H9 (cell line): ENCODE measurements at regions not wholly inside any gene's neighbourhood (a gene's known extent, or its start where the extent isn't known, plus 50 kb on each side); places are given as distances from the start of the nearest gene placed in this dataset.

ENCODE experiments used
- DNase-seq: peaks from one replicate; pipeline ENCODE4 v3.0.0-alpha.2; 2017
- H2AFZ ChIP-seq: one replicate; pipeline ENCODE4 v1.6.1; 2013; ENCODE audit warnings: mild to moderate bottlenecking, low read length, control low read depth, moderate library complexity
- H2AK5ac ChIP-seq: 2 replicates; pipeline ENCODE4 v1.6.1; 2013; ENCODE audit warnings: low read length, control low read depth, mixed read lengths; ENCODE audit not compliant: insufficient read length
- H2BK120ac ChIP-seq: one replicate; pipeline ENCODE4 v1.6.1; 2013; ENCODE audit warnings: low read depth, mild to moderate bottlenecking, low read length, control low read depth, inconsistent platforms; ENCODE audit not compliant: poor library complexity, severe bottlenecking
- H2BK12ac ChIP-seq: 2 replicates; pipeline ENCODE4 v1.6.1; 2013; ENCODE audit warnings: low read length, control low read depth, mixed read lengths, low read depth; ENCODE audit not compliant: insufficient read length
- H2BK15ac ChIP-seq: 2 replicates; pipeline ENCODE4 v1.6.1; 2013; ENCODE audit warnings: low read depth, low read length, control low read depth
- H2BK20ac ChIP-seq: one replicate; pipeline ENCODE4 v1.6.1; 2013; ENCODE audit warnings: low read depth, mild to moderate bottlenecking, low read length, control low read depth, inconsistent platforms; ENCODE audit not compliant: poor library complexity, severe bottlenecking
- H2BK5ac ChIP-seq: 2 replicates; pipeline ENCODE4 v1.6.1; 2013; ENCODE audit warnings: low read length, control low read depth, mixed read lengths; ENCODE audit not compliant: insufficient read length
- H3K14ac ChIP-seq: 2 replicates; pipeline ENCODE4 v1.6.1; 2013; ENCODE audit warnings: low read length, control low read depth; ENCODE audit not compliant: insufficient read depth
- H3K18ac ChIP-seq: 2 replicates; pipeline ENCODE4 v1.6.1; 2013; ENCODE audit warnings: low read depth, mild to moderate bottlenecking, mixed read lengths, low read length, control low read depth; ENCODE audit not compliant: insufficient read length
- H3K23ac ChIP-seq: 2 replicates; pipeline ENCODE4 v1.6.1; 2013; ENCODE audit warnings: low read length, control low read depth, mixed read lengths, low read depth; ENCODE audit not compliant: insufficient read length
- H3K23me2 ChIP-seq: 2 replicates; pipeline ENCODE4 v1.6.1; 2013; ENCODE audit warnings: low read depth, mild to moderate bottlenecking, mixed read lengths, low read length, control low read depth; ENCODE audit not compliant: insufficient read length, poor library complexity, severe bottlenecking
- H3K27ac ChIP-seq: 2 replicates; pipeline ENCODE4 v1.5.1; 2013; ENCODE audit warnings: low read length, control low read depth, mixed read lengths, low read depth; ENCODE audit not compliant: insufficient read length
- H3K27me3 ChIP-seq: 2 replicates; pipeline ENCODE4 v1.6.1; 2013; ENCODE audit warnings: low read length, control low read depth, inconsistent platforms; ENCODE audit not compliant: insufficient read depth
- H3K4ac ChIP-seq: 2 replicates; pipeline ENCODE4 v1.6.1; 2013; ENCODE audit warnings: low read depth, mild to moderate bottlenecking, control low read depth, inconsistent platforms, low read length, moderate library complexity
- H3K4me1 ChIP-seq: 2 replicates; pipeline ENCODE4 v1.6.1; 2013; ENCODE audit warnings: low read length, control low read depth, inconsistent platforms; ENCODE audit not compliant: insufficient read depth
- H3K4me2 ChIP-seq: 2 replicates; pipeline ENCODE4 v1.6.1; 2013; ENCODE audit warnings: low read length, control low read depth, mixed read lengths; ENCODE audit not compliant: insufficient read length, insufficient read depth
- H3K56ac ChIP-seq: 2 replicates; pipeline ENCODE4 v1.6.1; 2013; ENCODE audit warnings: low read depth, mild to moderate bottlenecking, mixed read lengths, low read length, control low read depth; ENCODE audit not compliant: insufficient read length
- H3K79me1 ChIP-seq: 2 replicates; pipeline ENCODE4 v1.6.1; 2013; ENCODE audit warnings: low read depth, mild to moderate bottlenecking, moderate library complexity, low read length, control low read depth, inconsistent platforms; ENCODE audit not compliant: insufficient read depth, poor library complexity, severe bottlenecking
- H3K79me2 ChIP-seq: 2 replicates; pipeline ENCODE4 v1.6.1; 2013; ENCODE audit warnings: low read length, control low read depth, inconsistent platforms; ENCODE audit not compliant: insufficient read depth
- H3K9ac ChIP-seq: 2 replicates; pipeline ENCODE4 v1.6.1; 2013; ENCODE audit warnings: low read length, control low read depth, mixed read lengths; ENCODE audit not compliant: insufficient read length; ENCODE audit errors: extremely low read depth
- H3K9me3 ChIP-seq: one replicate; pipeline ENCODE4 v1.6.1; 2013; ENCODE audit warnings: low read depth, low read length, inconsistent platforms; ENCODE audit not compliant: control insufficient read depth
- H3T11ph ChIP-seq: one replicate; pipeline ENCODE4 v1.6.1; 2013; ENCODE audit warnings: mild to moderate bottlenecking, low read length, control low read depth, inconsistent platforms
- H4K20me1 ChIP-seq: one replicate; pipeline ENCODE4 v1.6.1; 2013; ENCODE audit not compliant: control insufficient read depth, insufficient read length, insufficient read depth
- H4K5ac ChIP-seq: 2 replicates; pipeline ENCODE4 v1.6.1; 2013; ENCODE audit warnings: low read depth, mild to moderate bottlenecking, mixed read lengths, low read length, control low read depth; ENCODE audit not compliant: insufficient read length
- H4K8ac ChIP-seq: replicated peaks from 2 replicates; pipeline ENCODE4 v1.6.1; 2013; ENCODE audit warnings: low read length, control low read depth, mixed read lengths, low read depth; ENCODE audit not compliant: insufficient read length
- H4K91ac ChIP-seq: 2 replicates; pipeline ENCODE4 v1.6.1; 2013; ENCODE audit warnings: low read depth, mild to moderate bottlenecking, moderate library complexity, mixed read lengths, low read length, control low read depth; ENCODE audit not compliant: insufficient read length
- H3K27ac Mint-ChIP-seq, 3 experiments: 2 replicates in 2 of 3; 3 replicates in 1 of 3; pipeline ENCODE4 v1.8.0; 2020 to 2021; ENCODE audit warnings: mixed read lengths in 3 of 3, mild to moderate bottlenecking in 1 of 3, moderate library complexity in 1 of 3
- H3K27me3 Mint-ChIP-seq: 2 replicates; pipeline ENCODE4 v1.8.0; 2021; ENCODE audit warnings: low read depth, mild to moderate bottlenecking, moderate library complexity, mixed read lengths
- H3K36me3 Mint-ChIP-seq, 3 experiments: 2 replicates in 2 of 3; 3 replicates in 1 of 3; pipeline ENCODE4 v1.8.0; 2020 to 2021; ENCODE audit warnings: low read depth in 3 of 3, mixed read lengths in 3 of 3; ENCODE audit not compliant: insufficient read depth in 1 of 3
- H3K4me1 Mint-ChIP-seq, 2 experiments: 2 replicates each; pipeline ENCODE4 v1.8.0; 2020; ENCODE audit warnings: mixed read lengths in 2 of 2
- H3K4me3 Mint-ChIP-seq, 2 experiments: 2 replicates in 1 of 2; 3 replicates in 1 of 2; pipeline ENCODE4 v1.8.0; 2020 to 2021; ENCODE audit warnings: mild to moderate bottlenecking in 2 of 2, mixed read lengths in 2 of 2, moderate library complexity in 1 of 2
- H3K9me3 Mint-ChIP-seq, 2 experiments: 2 replicates in 1 of 2; 3 replicates in 1 of 2; pipeline ENCODE4 v1.8.0; 2020; ENCODE audit warnings: mild to moderate bottlenecking in 2 of 2, mixed read lengths in 2 of 2, moderate library complexity in 1 of 2
- WGBS: extraction: QIAGEN DNeasy Blood & Tissue Kit; methylation state at CpG from one replicate; pipeline ENCODE4 v1.1.7; 2013; ENCODE audit warnings: missing lambda C conversion rate, low lambda C conversion rate, mixed read lengths; ENCODE audit not compliant: insufficient read length; ENCODE audit errors: extremely low coverage; 5-methylcytosine and 5-hydroxymethylcytosine counted together
- TF ChIP-seq, protein P1 (sequence below): fragments of 200-600 bp; sonication (generic); conservative IDR thresholded peaks from 3 replicates; pipeline ENCODE4 v1.8.0; 2021; ENCODE audit warnings: antibody characterized with exemption, mild to moderate bottlenecking

GRCh38 chr3:147939425-147939824 is 530.3 kb downstream of the ZIC1 start:
- Histone ChIP-seq H3K9me3 (no peaks in the 10 kb centered on the region), H4K5ac (no peak overlapping the region), H3K27me3 (no peaks in the 10 kb centered on the region), H3K56ac (no peak overlapping the region), H3K79me2 (no peaks in the 10 kb centered on the region), H4K91ac (no peak overlapping the region), H3K27ac (no peak overlapping the region), H2BK5ac (no peak overlapping the region), H4K8ac (no peak overlapping the region), H3K14ac (no peak overlapping the region), H3K18ac (no peak overlapping the region), H3K23me2 (no peaks in the 10 kb centered on the region), H3K4ac (no peak overlapping the region), H3T11ph (no peak overlapping the region), H2BK15ac (no peak overlapping the region), H3K23ac (no peak overlapping the region), H4K20me1 (no peaks in the 10 kb centered on the region), H2AFZ (no peak overlapping the region), H3K79me1 (no peaks in the 10 kb centered on the region), H2BK20ac (no peak overlapping the region), H3K4me2 (no peak overlapping the region), H2BK12ac (no peak overlapping the region), H3K9ac (no peak overlapping the region), H2BK120ac (no peak overlapping the region), H2AK5ac (no peak overlapping the region), H3K4me1 (peaks cover 3% of the 10 kb centered on the region; the same call in 1 of the 2 replicates)
- Mint-ChIP-seq H3K27me3 (no peaks in the 10 kb centered on the region), H3K4me1 (peaks cover 58% of the 10 kb centered on the region in 2 experiments), H3K9me3 (no peaks in the 10 kb centered on the region), H3K27ac (peak overlapping the region; percentile 7 to 74 (median 16); a peak in 2 of 7 replicates), H3K36me3 (no peaks in the 10 kb centered on the region), H3K4me3 (no peak overlapping the region)
- no peak for DNase-seq
- no CpG with 5 or more reads among the region's 2 CpGs for WGBS
- TF ChIP-seq, protein P1, sequence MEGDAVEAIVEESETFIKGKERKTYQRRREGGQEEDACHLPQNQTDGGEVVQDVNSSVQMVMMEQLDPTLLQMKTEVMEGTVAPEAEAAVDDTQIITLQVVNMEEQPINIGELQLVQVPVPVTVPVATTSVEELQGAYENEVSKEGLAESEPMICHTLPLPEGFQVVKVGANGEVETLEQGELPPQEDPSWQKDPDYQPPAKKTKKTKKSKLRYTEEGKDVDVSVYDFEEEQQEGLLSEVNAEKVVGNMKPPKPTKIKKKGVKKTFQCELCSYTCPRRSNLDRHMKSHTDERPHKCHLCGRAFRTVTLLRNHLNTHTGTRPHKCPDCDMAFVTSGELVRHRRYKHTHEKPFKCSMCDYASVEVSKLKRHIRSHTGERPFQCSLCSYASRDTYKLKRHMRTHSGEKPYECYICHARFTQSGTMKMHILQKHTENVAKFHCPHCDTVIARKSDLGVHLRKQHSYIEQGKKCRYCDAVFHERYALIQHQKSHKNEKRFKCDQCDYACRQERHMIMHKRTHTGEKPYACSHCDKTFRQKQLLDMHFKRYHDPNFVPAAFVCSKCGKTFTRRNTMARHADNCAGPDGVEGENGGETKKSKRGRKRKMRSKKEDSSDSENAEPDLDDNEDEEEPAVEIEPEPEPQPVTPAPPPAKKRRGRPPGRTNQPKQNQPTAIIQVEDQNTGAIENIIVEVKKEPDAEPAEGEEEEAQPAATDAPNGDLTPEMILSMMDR, result no peak
